ENCODE measurements at regions not wholly inside any gene's neighbourhood (a gene's known extent, or its start where the extent isn't known, plus 50 kb on each side); places are given as distances from the start of the nearest gene placed in this dataset.

DNA sequence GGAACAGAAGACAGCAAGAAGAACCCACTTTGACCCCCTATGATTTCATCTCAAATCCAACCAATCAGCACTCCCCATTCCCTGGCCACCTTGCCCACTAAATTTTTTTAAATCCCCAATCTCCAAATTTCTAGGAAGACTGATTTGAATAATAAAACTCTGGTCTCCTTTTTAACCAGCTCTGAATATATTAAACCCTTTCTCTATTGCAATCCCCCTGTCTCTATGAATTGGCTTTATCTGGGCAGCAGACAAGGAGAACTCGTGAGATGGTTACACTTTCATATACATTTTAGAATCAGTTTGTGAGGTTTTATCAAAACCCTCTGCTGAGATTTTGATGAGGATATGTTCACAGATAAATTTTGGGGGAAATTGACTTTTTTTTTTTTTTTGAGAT, 90.3 kb upstream of the TRIM24 start:
- TF ChIP-seq, protein P1, sequence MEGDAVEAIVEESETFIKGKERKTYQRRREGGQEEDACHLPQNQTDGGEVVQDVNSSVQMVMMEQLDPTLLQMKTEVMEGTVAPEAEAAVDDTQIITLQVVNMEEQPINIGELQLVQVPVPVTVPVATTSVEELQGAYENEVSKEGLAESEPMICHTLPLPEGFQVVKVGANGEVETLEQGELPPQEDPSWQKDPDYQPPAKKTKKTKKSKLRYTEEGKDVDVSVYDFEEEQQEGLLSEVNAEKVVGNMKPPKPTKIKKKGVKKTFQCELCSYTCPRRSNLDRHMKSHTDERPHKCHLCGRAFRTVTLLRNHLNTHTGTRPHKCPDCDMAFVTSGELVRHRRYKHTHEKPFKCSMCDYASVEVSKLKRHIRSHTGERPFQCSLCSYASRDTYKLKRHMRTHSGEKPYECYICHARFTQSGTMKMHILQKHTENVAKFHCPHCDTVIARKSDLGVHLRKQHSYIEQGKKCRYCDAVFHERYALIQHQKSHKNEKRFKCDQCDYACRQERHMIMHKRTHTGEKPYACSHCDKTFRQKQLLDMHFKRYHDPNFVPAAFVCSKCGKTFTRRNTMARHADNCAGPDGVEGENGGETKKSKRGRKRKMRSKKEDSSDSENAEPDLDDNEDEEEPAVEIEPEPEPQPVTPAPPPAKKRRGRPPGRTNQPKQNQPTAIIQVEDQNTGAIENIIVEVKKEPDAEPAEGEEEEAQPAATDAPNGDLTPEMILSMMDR (IDR thresholded peaks at IDR 0.05 in 2 of 3, conservative IDR thresholded peaks at IDR 0.05 in 1 of 3; ENCODE audit: control insufficient read depth in 2 of 3, extremely low read depth in 1 of 3, insufficient read depth in 1 of 3, low read depth in 3 of 3, low read length in 3 of 3) = no peak
- TF ChIP-seq POLR2AphosphoS5 (IDR thresholded peaks at IDR 0.05; ENCODE audit: low read length) = no peak
- TF ChIP-seq EZH2 (IDR thresholded peaks at IDR 0.05; ENCODE audit: borderline replicate concordance, control insufficient read depth, low read depth, low read length) = no peak
- no peak for TF ChIP-seq MXI1 (IDR thresholded peaks at IDR 0.05; ENCODE audit: low read depth, low read length)
- no peak for TF ChIP-seq SMC3 (IDR thresholded peaks at IDR 0.05; ENCODE audit: borderline replicate concordance, low read length)
- TF ChIP-seq RBBP5 (conservative IDR thresholded peaks at IDR 0.05) = no peak
- TF ChIP-seq, protein P2, sequence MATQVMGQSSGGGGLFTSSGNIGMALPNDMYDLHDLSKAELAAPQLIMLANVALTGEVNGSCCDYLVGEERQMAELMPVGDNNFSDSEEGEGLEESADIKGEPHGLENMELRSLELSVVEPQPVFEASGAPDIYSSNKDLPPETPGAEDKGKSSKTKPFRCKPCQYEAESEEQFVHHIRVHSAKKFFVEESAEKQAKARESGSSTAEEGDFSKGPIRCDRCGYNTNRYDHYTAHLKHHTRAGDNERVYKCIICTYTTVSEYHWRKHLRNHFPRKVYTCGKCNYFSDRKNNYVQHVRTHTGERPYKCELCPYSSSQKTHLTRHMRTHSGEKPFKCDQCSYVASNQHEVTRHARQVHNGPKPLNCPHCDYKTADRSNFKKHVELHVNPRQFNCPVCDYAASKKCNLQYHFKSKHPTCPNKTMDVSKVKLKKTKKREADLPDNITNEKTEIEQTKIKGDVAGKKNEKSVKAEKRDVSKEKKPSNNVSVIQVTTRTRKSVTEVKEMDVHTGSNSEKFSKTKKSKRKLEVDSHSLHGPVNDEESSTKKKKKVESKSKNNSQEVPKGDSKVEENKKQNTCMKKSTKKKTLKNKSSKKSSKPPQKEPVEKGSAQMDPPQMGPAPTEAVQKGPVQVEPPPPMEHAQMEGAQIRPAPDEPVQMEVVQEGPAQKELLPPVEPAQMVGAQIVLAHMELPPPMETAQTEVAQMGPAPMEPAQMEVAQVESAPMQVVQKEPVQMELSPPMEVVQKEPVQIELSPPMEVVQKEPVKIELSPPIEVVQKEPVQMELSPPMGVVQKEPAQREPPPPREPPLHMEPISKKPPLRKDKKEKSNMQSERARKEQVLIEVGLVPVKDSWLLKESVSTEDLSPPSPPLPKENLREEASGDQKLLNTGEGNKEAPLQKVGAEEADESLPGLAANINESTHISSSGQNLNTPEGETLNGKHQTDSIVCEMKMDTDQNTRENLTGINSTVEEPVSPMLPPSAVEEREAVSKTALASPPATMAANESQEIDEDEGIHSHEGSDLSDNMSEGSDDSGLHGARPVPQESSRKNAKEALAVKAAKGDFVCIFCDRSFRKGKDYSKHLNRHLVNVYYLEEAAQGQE (IDR thresholded peaks at IDR 0.05; ENCODE audit: low read depth, low read length) = no peak
- no peak for TF ChIP-seq BCL11A (IDR thresholded peaks at IDR 0.05; ENCODE audit: low read depth, low read length)
